Thyroid gland (tissue), 4 donors: ENCODE measurements at regions not wholly inside any gene's neighbourhood (a gene's known extent, or its start where the extent isn't known, plus 50 kb on each side); places are given as distances from the start of the nearest gene placed in this dataset.
"Not testable (repeated sequence)": the region's sequence is repeated elsewhere in the genome, so short reads cannot be mapped to it uniquely, and the experiment has no call there.

ENCODE experiments used
- DNase-seq, 2 donors: peaks; one replicate each; pipeline ENCODE4 v3.0.0-alpha.2; 2019
- H3K27ac ChIP-seq, 3 donors: fragments of 200-600 bp; sonication (generic); 1 replicate in 2 of 3; 2 replicates in 1 of 3; pipeline ENCODE4 v1.5.1; 2016 to 2019; ENCODE audit warnings: mild to moderate bottlenecking in 1 of 3, moderate library complexity in 1 of 3
- H3K27me3 ChIP-seq: fragments of 200-600 bp; sonication (generic); one replicate; pipeline ENCODE4 v1.5.1; 2019
- H3K36me3 ChIP-seq, 2 donors: fragments of 200-600 bp; sonication (generic); one replicate each; pipeline ENCODE4 v1.5.1; 2016 to 2019
- H3K4me1 ChIP-seq, 2 donors: fragments of 200-600 bp; sonication (generic); one replicate each; pipeline ENCODE4 v1.5.1; 2017 to 2019
- H3K4me3 ChIP-seq, 3 donors: fragments of 200-600 bp; sonication (generic); replicated peaks in 1 of 3; 1 replicate in 2 of 3; 2 replicates in 1 of 3; pipeline ENCODE4 v1.5.1; 2016; ENCODE audit warnings: mild to moderate bottlenecking in 1 of 3
- H3K9me3 ChIP-seq: fragments of 200-600 bp; sonication (generic); one replicate; pipeline ENCODE4 v1.5.1; 2017
- POLR2A ChIP-seq, 2 donors: fragments of 450-650 bp; IDR thresholded peaks; one replicate each; pipeline ENCODE4 v1.6.1; 2017; ENCODE audit warnings: antibody characterized with exemption in 2 of 2, mild to moderate bottlenecking in 2 of 2, moderate library complexity in 1 of 2
- WGBS, 2 donors: methylation state at CpG; one replicate each; pipeline ENCODE4 v1.1.5; 2017; 5-methylcytosine and 5-hydroxymethylcytosine counted together
- intact Hi-C: fragments of 100-400 bp; cut with DNase I; formaldehyde crosslinking; loops from one replicate; pipeline ENCODE4 v1.15.1; 2023
- TF ChIP-seq, protein P1 (sequence below), 6 experiments: fragments of 200-600 bp in 3 of 6; fragments of 450-650 bp in 3 of 6; sonication (generic) in 3 of 6; IDR thresholded peaks; one replicate each; pipeline ENCODE4 v1.5.1; 2016 to 2019; ENCODE audit warnings: antibody characterized with exemption in 6 of 6, mild to moderate bottlenecking in 2 of 6, inconsistent platforms in 1 of 6, moderate library complexity in 1 of 6

- TF ChIP-seq POLR2A (IDR thresholded peaks at IDR 0.05) = no peak
- TF ChIP-seq, protein P1, sequence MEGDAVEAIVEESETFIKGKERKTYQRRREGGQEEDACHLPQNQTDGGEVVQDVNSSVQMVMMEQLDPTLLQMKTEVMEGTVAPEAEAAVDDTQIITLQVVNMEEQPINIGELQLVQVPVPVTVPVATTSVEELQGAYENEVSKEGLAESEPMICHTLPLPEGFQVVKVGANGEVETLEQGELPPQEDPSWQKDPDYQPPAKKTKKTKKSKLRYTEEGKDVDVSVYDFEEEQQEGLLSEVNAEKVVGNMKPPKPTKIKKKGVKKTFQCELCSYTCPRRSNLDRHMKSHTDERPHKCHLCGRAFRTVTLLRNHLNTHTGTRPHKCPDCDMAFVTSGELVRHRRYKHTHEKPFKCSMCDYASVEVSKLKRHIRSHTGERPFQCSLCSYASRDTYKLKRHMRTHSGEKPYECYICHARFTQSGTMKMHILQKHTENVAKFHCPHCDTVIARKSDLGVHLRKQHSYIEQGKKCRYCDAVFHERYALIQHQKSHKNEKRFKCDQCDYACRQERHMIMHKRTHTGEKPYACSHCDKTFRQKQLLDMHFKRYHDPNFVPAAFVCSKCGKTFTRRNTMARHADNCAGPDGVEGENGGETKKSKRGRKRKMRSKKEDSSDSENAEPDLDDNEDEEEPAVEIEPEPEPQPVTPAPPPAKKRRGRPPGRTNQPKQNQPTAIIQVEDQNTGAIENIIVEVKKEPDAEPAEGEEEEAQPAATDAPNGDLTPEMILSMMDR (IDR thresholded peaks at IDR 0.05) = no peak
These were observed 274.7 kb upstream of the ID4 start for GRCh38 chr6:19562468-19562867.

DNA sequence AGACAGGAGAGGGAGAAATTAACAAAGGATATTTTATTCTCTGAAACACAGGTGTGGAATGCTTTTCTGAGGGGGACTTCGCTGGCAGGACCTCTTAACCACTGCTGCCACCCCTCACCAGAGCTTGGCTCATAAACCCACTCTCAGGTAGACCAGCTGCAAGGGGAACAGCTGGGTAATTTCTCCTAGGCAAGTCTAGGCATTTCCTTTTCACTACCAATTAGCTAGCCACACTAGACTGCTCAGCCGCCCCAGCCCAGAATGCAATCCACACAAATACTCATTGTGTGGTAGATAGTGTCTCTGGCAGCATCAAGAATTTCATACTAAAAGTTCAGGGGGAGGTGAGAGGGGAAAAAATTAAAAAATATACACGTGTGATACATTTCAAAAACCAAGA, 267.6 kb upstream of the ID4 start:
- WGBS, 2 donors = 77 to 81% methylated on average over 3 of the region's 3 CpGs

More at GRCh38 chr6:19562468-19562867, 274.7 kb upstream of the ID4 start:
- Histone ChIP-seq H3K27me3 (no peaks in the 10 kb centered on the region), H3K36me3 (no peaks in the 10 kb centered on the region), H3K4me1 (peaks cover 0 to 4% of the 10 kb centered on the region in 2 donors), H3K9me3 (no peaks in the 10 kb centered on the region), H3K4me3 (no peak overlapping the region), H3K27ac (no peak overlapping the region)
- intact Hi-C loops = no loop called here
- 76 to 89% methylated on average over 1 of the region's 1 CpG for WGBS, 2 donors
- no peak for DNase-seq

DNA sequence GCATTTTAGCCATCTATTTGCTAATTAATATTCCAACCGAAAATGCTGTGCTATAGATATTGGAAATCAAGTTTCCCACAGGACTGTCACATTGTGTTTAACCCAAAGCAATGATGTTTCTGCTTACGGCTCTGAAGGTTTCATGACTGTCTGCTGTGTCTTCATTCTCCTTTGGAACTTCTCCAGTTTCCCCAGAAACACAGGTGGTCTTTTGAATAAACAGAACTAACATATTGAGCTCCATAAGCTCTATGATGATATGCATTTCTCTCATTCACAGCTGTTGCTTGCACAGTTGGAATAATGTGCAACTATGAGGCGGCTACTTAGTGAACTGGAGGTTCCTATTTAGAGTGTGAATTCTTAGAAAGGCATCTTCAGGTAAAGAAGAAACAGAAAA, 266.0 kb upstream of the ID4 start:
- no peak for DNase-seq
- intact Hi-C loops = no loop called here
- H3K36me3 ChIP-seq = no peaks in the 10 kb centered on the region
- 87 to 90% methylated on average over 3 of the region's 3 CpGs for WGBS, 2 donors
- TF ChIP-seq, protein P1 (IDR thresholded peaks at IDR 0.05) = no peak
- TF ChIP-seq POLR2A (IDR thresholded peaks at IDR 0.05) = no peak
- no peak overlapping the region for H3K4me3 ChIP-seq
- no peaks in the 10 kb centered on the region for H3K4me1 ChIP-seq
- H3K27ac ChIP-seq = no peak overlapping the region
- H3K27me3 ChIP-seq = no peaks in the 10 kb centered on the region
- H3K9me3 ChIP-seq = no peaks in the 10 kb centered on the region

More for the DNA sequence above, 267.6 kb upstream of the ID4 start:
- no peak for DNase-seq
- Histone ChIP-seq H3K9me3 (no peaks in the 10 kb centered on the region), H3K27ac (no peak overlapping the region), H3K4me1 (peaks cover 0 to 4% of the 10 kb centered on the region in 2 donors), H3K36me3 (no peaks in the 10 kb centered on the region), H3K27me3 (no peaks in the 10 kb centered on the region), H3K4me3 (no peak overlapping the region)
- intact Hi-C loops = no loop called here
- TF ChIP-seq, protein P1 (IDR thresholded peaks at IDR 0.05) = no peak
- TF ChIP-seq POLR2A (IDR thresholded peaks at IDR 0.05) = no peak

DNA sequence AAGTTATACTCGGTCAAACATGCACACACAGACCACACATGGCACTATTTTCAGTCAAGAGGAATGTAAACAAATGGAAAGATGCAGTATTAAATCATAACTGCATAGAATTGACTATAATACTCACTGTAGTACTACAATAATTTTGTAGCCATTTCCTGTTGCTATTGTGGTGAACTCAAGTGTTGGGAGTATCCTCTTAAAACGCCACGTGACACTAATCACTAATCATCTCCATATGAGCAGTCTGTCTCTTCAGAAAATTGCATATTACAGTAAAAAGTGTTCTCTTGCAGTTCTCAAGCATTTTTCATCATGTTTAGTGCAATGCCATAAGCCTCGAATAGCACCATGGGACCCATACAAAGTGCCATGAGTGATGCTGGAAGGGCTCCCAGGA, 258.7 kb upstream of the ID4 start:
- 81 to 86% methylated on average over 4 of the region's 4 CpGs for WGBS, 2 donors
- Histone ChIP-seq H3K4me1 (no peaks in the 10 kb centered on the region), H3K27ac (no peak overlapping the region), H3K36me3 (no peaks in the 10 kb centered on the region), H3K27me3 (no peaks in the 10 kb centered on the region), H3K4me3 (no peak overlapping the region), H3K9me3 (no peaks in the 10 kb centered on the region)
- no peak for DNase-seq
- TF ChIP-seq, protein P1 (IDR thresholded peaks at IDR 0.05) = no peak
- TF ChIP-seq POLR2A (IDR thresholded peaks at IDR 0.05) = no peak
- intact Hi-C loops = no loop called here

GRCh38 chr6:19584207-19584606, 253.0 kb upstream of the ID4 start:
- 96 to 98% methylated on average over 4 of the region's 4 CpGs for WGBS, 2 donors
- H3K4me1 ChIP-seq, intact Hi-C loops, H3K27me3 ChIP-seq, H3K36me3 ChIP-seq, H3K4me3 ChIP-seq, H3K9me3 ChIP-seq, H3K27ac ChIP-seq, DNase-seq: not testable (repeated sequence)
